ENCODE measurements at regions not wholly inside any gene's neighbourhood (a gene's known extent, or its start where the extent isn't known, plus 50 kb on each side); places are given as distances from the start of the nearest gene placed in this dataset.
"Not testable (repeated sequence)": the region's sequence is repeated elsewhere in the genome, so short reads cannot be mapped to it uniquely, and the experiment has no call there.

DNA sequence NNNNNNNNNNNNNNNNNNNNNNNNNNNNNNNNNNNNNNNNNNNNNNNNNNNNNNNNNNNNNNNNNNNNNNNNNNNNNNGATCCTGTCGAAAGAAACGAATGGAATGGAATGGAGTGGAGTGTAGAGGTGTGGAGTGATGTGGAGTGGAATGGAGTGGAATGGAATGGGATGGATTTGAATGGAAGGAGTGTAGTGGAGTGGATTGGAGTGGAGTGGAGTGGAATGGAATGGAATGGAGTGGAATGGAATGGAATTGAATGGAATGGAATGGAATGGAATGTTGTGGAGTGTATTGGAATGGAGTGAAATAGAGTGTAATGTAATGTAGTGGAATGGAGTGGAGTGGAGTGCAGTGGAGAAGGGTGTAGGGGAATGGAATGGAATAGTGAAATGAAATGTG, 1275.4 kb upstream of the TPTE start:
- not testable (repeated sequence) for H3K27me3 Mint-ChIP-seq (ENCODE audit: low read depth); ATAC-seq (replicated peaks in 1 of 2); DNase-seq; H3K4me1 Mint-ChIP-seq (ENCODE audit: low read depth); H3K27ac Mint-ChIP-seq; H3K4me3 Mint-ChIP-seq
- Mint-ChIP-seq H3K9me3 (peaks cover 24 to 25% of the 10 kb centered on the region in 2 donors), H3K36me3 (ENCODE audit: insufficient read depth in 2 of 2) (peaks cover 22 to 28% of the 10 kb centered on the region in 2 donors)

DNA sequence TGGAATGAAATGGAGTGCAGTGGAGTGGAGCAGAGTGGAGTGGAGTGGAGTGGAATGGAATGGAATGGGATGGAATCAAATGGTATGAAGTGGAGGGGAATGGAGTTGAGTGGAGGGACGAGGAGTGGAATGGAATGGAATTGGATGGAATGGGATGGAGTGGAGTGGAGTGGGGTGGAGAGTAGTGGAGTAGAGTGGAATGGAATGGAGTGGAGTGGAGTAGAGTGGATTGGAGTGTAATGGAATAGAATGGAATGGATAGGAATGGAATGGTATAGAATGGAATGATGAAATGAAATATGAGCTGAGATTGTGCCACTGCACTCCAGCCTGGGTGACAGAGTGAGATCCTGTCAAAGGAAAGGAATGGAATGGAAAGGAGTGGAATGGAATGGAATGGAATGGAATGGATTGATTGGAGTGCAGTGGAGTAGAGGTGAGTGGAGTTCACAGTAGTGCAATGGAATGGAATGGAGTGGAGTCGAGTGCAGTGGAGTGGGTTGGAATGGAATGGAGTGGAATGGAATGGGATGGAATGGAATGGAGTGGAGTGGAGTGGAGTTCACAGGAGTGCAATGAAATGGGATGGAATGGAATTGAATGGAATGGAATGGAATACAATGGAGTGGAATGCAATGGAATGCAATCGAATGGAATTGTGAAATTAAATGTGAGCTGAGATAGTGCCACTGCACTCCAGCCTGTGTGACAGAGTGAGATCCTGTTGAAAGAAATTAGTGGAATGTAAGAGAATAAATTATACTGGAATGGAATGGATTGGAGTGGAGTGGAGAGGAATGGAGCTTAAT, 1274.7 kb upstream of the TPTE start:
- peak; percentile 17 to 40 for ATAC-seq (replicated peaks in 1 of 2)
- not testable (repeated sequence) for DNase-seq; H3K27me3 Mint-ChIP-seq (ENCODE audit: low read depth); H3K27ac Mint-ChIP-seq; H3K4me3 Mint-ChIP-seq; H3K4me1 Mint-ChIP-seq (ENCODE audit: low read depth)
- H3K36me3 Mint-ChIP-seq (ENCODE audit: insufficient read depth in 2 of 2), result peaks cover 22 to 28% of the 10 kb centered on the region in 2 donors
- peaks cover 24 to 25% of the 10 kb centered on the region in 2 donors for H3K9me3 Mint-ChIP-seq

DNA sequence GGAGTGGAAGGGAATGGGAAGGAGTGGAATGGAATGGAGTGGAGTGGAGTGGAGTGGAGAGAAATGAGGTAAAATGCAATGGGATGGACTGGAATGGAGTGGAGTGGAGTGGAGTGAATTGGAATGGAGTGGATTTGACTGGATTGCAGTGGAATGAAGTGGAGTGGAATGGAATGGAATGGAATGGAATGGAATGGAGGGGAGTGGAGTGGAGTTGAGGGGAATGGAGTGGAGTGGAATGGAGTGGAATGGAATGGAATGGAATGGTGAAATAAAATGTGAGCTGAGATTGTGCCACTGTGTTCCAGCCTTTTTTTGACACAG, 1274.1 kb upstream of the TPTE start:
- Mint-ChIP-seq H3K36me3 (ENCODE audit: insufficient read depth in 2 of 2) (peaks cover 22 to 28% of the 10 kb centered on the region in 2 donors), H3K9me3 (peaks cover 24 to 25% of the 10 kb centered on the region in 2 donors)
- peak in 1 of 2 donors; percentile 17 for ATAC-seq (replicated peaks in 1 of 2)
- not testable (repeated sequence) for H3K4me3 Mint-ChIP-seq; H3K4me1 Mint-ChIP-seq (ENCODE audit: low read depth); H3K27ac Mint-ChIP-seq; DNase-seq; H3K27me3 Mint-ChIP-seq (ENCODE audit: low read depth)

DNA sequence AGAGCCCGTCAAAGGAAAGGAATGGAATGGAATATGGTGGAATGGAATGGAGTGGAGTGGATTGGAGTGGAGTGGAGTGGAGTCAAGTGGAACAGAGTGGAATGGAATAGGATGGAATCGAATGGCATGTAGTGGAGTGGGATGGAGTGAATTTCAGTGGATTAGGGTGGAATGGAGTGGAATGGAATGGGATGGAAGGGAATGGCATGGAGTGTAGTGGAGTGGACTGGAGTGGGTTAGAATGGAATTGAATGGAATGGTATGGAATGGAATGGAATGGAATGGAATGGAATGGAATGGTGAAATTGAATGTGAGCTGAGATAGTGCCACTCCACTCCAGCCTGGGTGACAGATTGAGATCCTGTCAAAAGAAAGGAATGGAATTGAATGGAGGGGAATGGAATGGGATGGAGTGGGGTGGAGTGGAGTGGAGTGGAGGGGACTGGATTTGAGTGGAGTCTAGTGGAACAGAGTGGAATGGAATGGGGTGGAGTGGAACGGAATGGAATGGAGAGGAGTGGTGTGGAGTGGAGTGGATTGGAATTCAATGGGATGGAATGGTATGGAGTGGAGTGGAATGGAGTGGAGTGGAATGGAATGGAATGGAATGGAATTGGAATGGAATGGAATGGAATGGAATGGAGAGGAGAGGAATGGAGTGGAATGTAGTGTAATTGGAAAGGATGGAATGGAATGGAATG, 1273.6 kb upstream of the TPTE start:
- H3K4me3 Mint-ChIP-seq; H3K27me3 Mint-ChIP-seq (ENCODE audit: low read depth); H3K27ac Mint-ChIP-seq; H3K4me1 Mint-ChIP-seq (ENCODE audit: low read depth); DNase-seq: not testable (repeated sequence)
- peak; percentile 21 to 49 for ATAC-seq (replicated peaks in 1 of 2)
- Mint-ChIP-seq H3K36me3 (ENCODE audit: insufficient read depth in 2 of 2) (peaks cover 22 to 28% of the 10 kb centered on the region in 2 donors), H3K9me3 (peaks cover 24 to 25% of the 10 kb centered on the region in 2 donors)
